ENCODE measurements at regions not wholly inside any gene's neighbourhood (a gene's known extent, or its start where the extent isn't known, plus 50 kb on each side); places are given as distances from the start of the nearest gene placed in this dataset.

GRCh38 chr5:106768392-106768791 lies 902.3 kb downstream of the EFNA5 start:
- DNase-seq, result no peak

GRCh38 chr5:106766916-106767315 lies 903.8 kb downstream of the EFNA5 start:
- no peak for DNase-seq

- no peak for DNase-seq
Observed at GRCh38 chr5:106759581-106759980, 911.2 kb downstream of the EFNA5 start.

GRCh38 chr5:106759152-106759551 lies 911.6 kb downstream of the EFNA5 start:
- DNase-seq, result no peak

GRCh38 chr5:106757672-106758071 lies 913.1 kb downstream of the EFNA5 start:
- DNase-seq, result no peak

- DNase-seq, result no peak
Observed at GRCh38 chr5:106755789-106756188, 914.9 kb downstream of the EFNA5 start.

- DNase-seq, result no peak
Observed at GRCh38 chr5:106755066-106755465, 915.7 kb downstream of the EFNA5 start.

GRCh38 chr5:106749826-106750225 lies 920.9 kb downstream of the EFNA5 start:
- DNase-seq, result no peak

- no peak for DNase-seq
Observed at GRCh38 chr5:106739127-106739526, 931.6 kb downstream of the EFNA5 start.

GRCh38 chr5:106737111-106737510 lies 933.6 kb downstream of the EFNA5 start:
- no peak for DNase-seq

- no peak for DNase-seq
Observed at GRCh38 chr5:106732624-106733023, 938.1 kb downstream of the EFNA5 start.

- no peak for DNase-seq
Observed at GRCh38 chr5:106730912-106731311, 939.8 kb downstream of the EFNA5 start.

- no peak for DNase-seq
Observed at GRCh38 chr5:106730506-106730905, 940.2 kb downstream of the EFNA5 start.

- DNase-seq, result no peak
Observed at GRCh38 chr5:106728208-106728607, 942.5 kb downstream of the EFNA5 start.

GRCh38 chr5:106727071-106727470 lies 943.7 kb downstream of the EFNA5 start:
- no peak for DNase-seq

GRCh38 chr5:106720367-106720766 lies 950.4 kb downstream of the EFNA5 start:
- no peak for DNase-seq

GRCh38 chr5:106699796-106700195 lies 970.9 kb downstream of the EFNA5 start:
- DNase-seq, result no peak

GRCh38 chr5:106699198-106699597 lies 971.5 kb downstream of the EFNA5 start:
- no peak for DNase-seq

GRCh38 chr5:106698169-106698568 lies 972.6 kb downstream of the EFNA5 start:
- no peak for DNase-seq

GRCh38 chr5:106691701-106692100 lies 979.0 kb downstream of the EFNA5 start:
- no peak for DNase-seq

- DNase-seq, result no peak
Observed at GRCh38 chr5:106690585-106690984, 980.2 kb downstream of the EFNA5 start.

GRCh38 chr5:106680330-106680729 lies 990.4 kb downstream of the EFNA5 start:
- DNase-seq, result no peak

GRCh38 chr5:106677057-106677456 lies 993.7 kb downstream of the EFNA5 start:
- DNase-seq, result no peak

- DNase-seq, result no peak
Observed at GRCh38 chr5:106675687-106676086, 995.0 kb downstream of the EFNA5 start.

- DNase-seq, result no peak
Observed at GRCh38 chr5:106673941-106674340, 996.8 kb downstream of the EFNA5 start.

- DNase-seq, result no peak
Observed at GRCh38 chr5:106661866-106662265, 1008.9 kb downstream of the EFNA5 start.
